ENCODE measurements at regions not wholly inside any gene's neighbourhood (a gene's known extent, or its start where the extent isn't known, plus 50 kb on each side); places are given as distances from the start of the nearest gene placed in this dataset.

GRCh38 chr18:55647331-55647730, 59.3 kb upstream of the TCF4 start:
- no peak for DNase-seq (ENCODE audit: low spot score in 2 of 2)
- Mint-ChIP-seq H3K36me3 (no peaks in the 10 kb centered on the region), H3K9me3 (peaks cover 5 to 7% of the 10 kb centered on the region in 2 donors), H3K27ac (no peak overlapping the region)
- ATAC-seq, result no peak

- H3K9me3 Mint-ChIP-seq, result peaks cover 8 to 14% of the 10 kb centered on the region in 2 donors
- no peak overlapping the region for H3K27ac Mint-ChIP-seq
- no peaks in the 10 kb centered on the region for H3K36me3 Mint-ChIP-seq
- ATAC-seq (no peak), DNase-seq (ENCODE audit: low spot score in 2 of 2) (no peak)
These were observed 54.2 kb upstream of the TCF4 start for GRCh38 chr18:55642191-55642590.

GRCh38 chr18:55641486-55641885, 53.5 kb upstream of the TCF4 start:
- H3K27ac Mint-ChIP-seq, result no peak overlapping the region
- peaks cover 8 to 14% of the 10 kb centered on the region in 2 donors for H3K9me3 Mint-ChIP-seq
- DNase-seq (ENCODE audit: low spot score in 2 of 2) (no peak), ATAC-seq (no peak)
- no peaks in the 10 kb centered on the region for H3K36me3 Mint-ChIP-seq
